Fibroblast of lung (primary cell): ENCODE measurements at regions not wholly inside any gene's neighbourhood (a gene's known extent, or its start where the extent isn't known, plus 50 kb on each side); places are given as distances from the start of the nearest gene placed in this dataset.

Experiments
- CTCF ChIP-seq, 2 donors: IDR thresholded peaks in 1 of 2; conservative IDR thresholded peaks in 1 of 2; 1 replicate in 1 of 2; 2 replicates in 1 of 2; pipeline ENCODE4 v1.5.1; 2011 to 2012; ENCODE audit warnings: low read length in 2 of 2, control low read depth in 1 of 2, inconsistent platforms in 1 of 2, low read depth in 1 of 2, mild to moderate bottlenecking in 1 of 2
- EZH2 ChIP-seq: IDR thresholded peaks from 2 replicates; pipeline ENCODE4 v1.5.1; 2012; ENCODE audit warnings: low read length, control low read depth, mild to moderate bottlenecking; ENCODE audit errors: missing control alignments

GRCh38 chrX:13258725-13259124 is 61.1 kb downstream of the ATXN3L start:
- TF ChIP-seq CTCF (conservative IDR thresholded peaks at IDR 0.05 in 1 of 2, IDR thresholded peaks at IDR 0.05 in 1 of 2; ENCODE audit: low read depth in 1 of 2, low read length in 2 of 2) (no peak), EZH2 (no peak)
